K562 (cell line): ENCODE measurements at regions not wholly inside any gene's neighbourhood (a gene's known extent, or its start where the extent isn't known, plus 50 kb on each side); places are given as distances from the start of the nearest gene placed in this dataset.

Experiments used
- ATAC-seq: fragments of 200-7000 bp; cut with Tn5 transposase; 3 replicates; pipeline ENCODE4 v1.9.1; 2020; ENCODE audit warnings: moderate library complexity
- BruUV-seq: library from RNA; stranded (reverse); fragments of 400-500 nt; replicated peaks from 2 replicates; lab custom pipeline; 2021; lab: Mats Ljungman, UMichigan
- CTCF ChIA-PET: fragments of 300-600 bp; formaldehyde crosslinking; extraction: SDS; loops from one replicate; lab custom pipeline; 2021; ENCODE audit warnings: low intra/inter-chr PET ratio; lab: Yijun Ruan, JAX
- POLR2A ChIA-PET: fragments of 300-600, 350-650 bp; sonication (Branson Sonifier 250); formaldehyde crosslinking; extraction: SDS; loops from one replicate; lab custom pipeline; 2021; ENCODE audit warnings: antibody characterized with exemption, inconsistent platforms; lab: Yijun Ruan, JAX
- DNase-seq, 4 experiments: peaks; one replicate each; pipeline versions ENCODE4 v3.0.0 to v3.0.0-alpha.2; 2011 to 2018; ENCODE audit warnings: low spot score in 3 of 4, mixed read lengths in 3 of 4; ENCODE audit errors: extremely low read depth in 1 of 4
- FAIRE-seq: peaks from 2 replicates; lab custom pipeline; 2011; peaks lifted over from hg19 to GRCh38; lab: Jason Lieb, UNC
- H2AFZ ChIP-seq: 2 replicates; pipeline ENCODE4 v1.6.0; 2011; ENCODE audit warnings: low read depth, low read length, control low read depth, inconsistent platforms
- H3K27ac ChIP-seq: fragments of 200-600 bp; 3 replicates; pipeline ENCODE4 v1.8.0; 2011; ENCODE audit warnings: low read depth, mild to moderate bottlenecking, control low read depth, inconsistent platforms, low read length, moderate library complexity, mixed read lengths; ENCODE audit errors: extremely low read depth
- H3K27me3 ChIP-seq, 2 experiments: fragments of 300-600 bp in 1 of 2; 2 replicates in 1 of 2; 3 replicates in 1 of 2; pipeline versions ENCODE4 v1.6.0 to v1.8.0; 2011; ENCODE audit warnings: inconsistent platforms in 2 of 2, low read length in 2 of 2, mild to moderate bottlenecking in 1 of 2, mixed read lengths in 1 of 2, moderate library complexity in 1 of 2; ENCODE audit not compliant: control insufficient read depth in 2 of 2, insufficient read depth in 2 of 2
- H3K36me3 ChIP-seq: fragments of 300-600 bp; 3 replicates; pipeline ENCODE4 v1.8.0; 2011; ENCODE audit warnings: mild to moderate bottlenecking, low read length, inconsistent platforms; ENCODE audit not compliant: control insufficient read depth, insufficient read depth
- H3K4me1 ChIP-seq, 2 experiments: fragments of 200-600 bp in 1 of 2; replicated peaks in 1 of 2; 2 replicates in 1 of 2; 3 replicates in 1 of 2; pipeline versions ENCODE4 v1.5.1 to v1.8.0; 2011; ENCODE audit warnings: inconsistent platforms in 2 of 2, low read length in 2 of 2, mild to moderate bottlenecking in 1 of 2, mixed read lengths in 1 of 2, moderate library complexity in 1 of 2; ENCODE audit not compliant: control insufficient read depth in 2 of 2, insufficient read depth in 2 of 2
- H3K4me2 ChIP-seq: 2 replicates; pipeline ENCODE4 v1.6.1; 2011; ENCODE audit warnings: low read length, control low read depth, inconsistent platforms, mixed read lengths; ENCODE audit not compliant: insufficient read depth
- H3K4me3 ChIP-seq: fragments of 200-600 bp; sonication (generic), shearing (Covaris generic); 2 replicates; pipeline ENCODE4 v1.5.1; 2016; ENCODE audit warnings: control low read depth, inconsistent platforms
- H3K79me2 ChIP-seq: fragments of 200-600 bp; 3 replicates; pipeline ENCODE4 v1.8.0; 2011; ENCODE audit warnings: low read length, inconsistent platforms; ENCODE audit not compliant: control insufficient read depth, insufficient read depth
- H3K9ac ChIP-seq, 2 experiments: 2 replicates each; pipeline versions ENCODE4 v1.6.0 to v1.6.1; 2011; ENCODE audit warnings: low read depth in 2 of 2, low read length in 2 of 2, control low read depth in 1 of 2, inconsistent platforms in 1 of 2, mild to moderate bottlenecking in 1 of 2, mixed read lengths in 1 of 2; ENCODE audit not compliant: insufficient read depth in 1 of 2
- H3K9me1 ChIP-seq: one replicate; pipeline ENCODE4 v1.6.0; 2011; ENCODE audit warnings: inconsistent platforms, mild to moderate bottlenecking, low read length, moderate library complexity; ENCODE audit not compliant: control insufficient read depth, insufficient read depth
- H3K9me3 ChIP-seq: replicated peaks from 2 replicates; pipeline ENCODE4 v1.5.1; 2011; ENCODE audit warnings: low read depth, low read length, inconsistent platforms; ENCODE audit not compliant: control insufficient read depth, insufficient read depth
- H4K20me1 ChIP-seq: replicated peaks from 2 replicates; pipeline ENCODE4 v1.6.1; 2011; ENCODE audit warnings: low read length, inconsistent platforms, mixed read lengths; ENCODE audit not compliant: control insufficient read depth, insufficient read depth
- ADNP ChIP-seq: fragments of 200-800 bp; sonication (Bioruptor generic); IDR thresholded peaks from 2 replicates; pipeline ENCODE4 v1.6.1; 2016; ENCODE audit warnings: missing genetic modification characterization, missing compliant biosample characterization
- CAMTA2 ChIP-seq: fragments of 250-450 bp; sonication (Bioruptor Pico); conservative IDR thresholded peaks from 2 replicates; pipeline ENCODE4 v1.5.1; 2022
- CREB1 ChIP-seq, 2 experiments: sonication (generic) in 1 of 2; formaldehyde crosslinking in 1 of 2; IDR thresholded peaks; 2 replicates each; pipeline versions ENCODE4 v1.6.1 to v1.8.0; 2012 to 2022; ENCODE audit warnings: inconsistent platforms in 1 of 2, mild to moderate bottlenecking in 1 of 2, missing genetic modification reagents in 1 of 2, moderate library complexity in 1 of 2
- FIP1L1 ChIP-seq: fragments of 200-400 bp; formaldehyde crosslinking; IDR thresholded peaks from 2 replicates; pipeline ENCODE4 v1.6.1; 2018; ENCODE audit warnings: mild to moderate bottlenecking, low read depth, low read length; ENCODE audit not compliant: poor library complexity, severe bottlenecking
- FOSL1 ChIP-seq: fragments of 200-800 bp; sonication (Bioruptor generic); conservative IDR thresholded peaks from 2 replicates; pipeline ENCODE4 v1.6.1; 2016; ENCODE audit warnings: missing genetic modification characterization, missing compliant biosample characterization
- GTF2F1 ChIP-seq: IDR thresholded peaks from 2 replicates; pipeline ENCODE4 v1.6.1; 2011; ENCODE audit warnings: low read depth, low read length, improper control_type of control experiment
- MEIS2 ChIP-seq: fragments of 450-650 bp; IDR thresholded peaks from 2 replicates; pipeline ENCODE4 v1.6.1; 2014; ENCODE audit warnings: mild to moderate bottlenecking; ENCODE audit not compliant: partially characterized antibody
- NCOA2 ChIP-seq, 2 experiments: fragments of 450-650 bp; IDR thresholded peaks; 2 replicates each; pipeline ENCODE4 v1.6.1; 2018; ENCODE audit warnings: mild to moderate bottlenecking in 2 of 2, moderate library complexity in 1 of 2; ENCODE audit not compliant: partially characterized antibody in 2 of 2
- ZC3H11A ChIP-seq: IDR thresholded peaks from 2 replicates; pipeline ENCODE4 v1.6.1; 2012; ENCODE audit warnings: low read depth, low read length, improper control_type of control experiment
- ZNF165 ChIP-seq: fragments of 250-450 bp; sonication (Bioruptor Pico); IDR thresholded peaks from 2 replicates; pipeline ENCODE4 v1.4.0; 2020; ENCODE audit warnings: borderline replicate concordance
- WGBS: fragments of 100-300 bp; shearing (Covaris generic); methylation state at CpG from one replicate; pipeline ENCODE4 v1.1.6; 2016; ENCODE audit warnings: low coverage, mixed read lengths; ENCODE audit not compliant: insufficient coverage; ENCODE audit errors: missing lambda C conversion rate; 5-methylcytosine and 5-hydroxymethylcytosine counted together
- in situ Hi-C: fragments of 300-500 bp; cut with MboI; formaldehyde crosslinking; loops from 4 replicates; pipeline ENCODE4 v1.15.0; 2018; ENCODE audit warnings: inconsistent platforms, mixed read lengths
- intact Hi-C: fragments of 100-400 bp; cut with micrococcal nuclease; formaldehyde crosslinking; loops from 2 replicates; pipeline ENCODE4 v1.14.2; 2022
- TF ChIP-seq, protein P1 (sequence below): fragments of 450-650 bp; formaldehyde crosslinking; IDR thresholded peaks from 2 replicates; pipeline ENCODE4 v1.4.0; 2020; ENCODE audit warnings: mild to moderate bottlenecking, moderate library complexity

DNA sequence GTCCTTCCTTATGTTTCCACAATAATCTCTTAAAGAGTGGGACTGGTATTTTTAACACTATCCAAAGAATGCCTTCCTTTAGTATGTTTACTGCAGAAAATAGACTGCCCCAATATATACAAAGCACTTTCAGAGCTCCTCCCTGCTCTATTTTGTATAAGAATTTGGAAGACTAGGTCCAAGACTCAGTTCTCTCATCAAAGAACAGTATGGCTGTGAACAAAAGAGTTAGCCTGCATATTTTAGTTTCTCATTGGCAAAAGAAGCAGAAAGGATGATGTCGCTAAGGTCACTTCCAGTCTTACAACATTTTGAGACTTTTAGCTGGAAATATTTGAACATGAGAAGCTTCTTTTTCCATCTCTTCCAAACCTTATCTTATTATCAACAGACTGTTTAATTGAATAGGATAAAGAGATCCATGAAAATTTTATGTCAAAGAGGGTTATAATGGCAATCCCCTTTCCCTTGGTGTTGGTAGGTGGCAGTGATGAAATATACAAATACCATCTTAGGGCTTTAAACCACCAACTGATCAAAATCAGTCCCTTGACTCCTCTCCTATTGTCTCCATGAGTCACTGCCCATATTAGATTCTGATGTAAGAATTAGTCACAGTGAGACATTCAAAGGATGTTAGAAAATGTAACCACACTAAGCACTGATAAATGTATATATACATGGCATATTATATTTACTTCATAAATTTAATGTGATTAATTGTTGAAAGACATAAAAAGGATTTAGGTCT is 266.9 kb upstream of the DSEL start:
- Histone ChIP-seq H3K27ac (no peak overlapping the region), H4K20me1 (no peaks in the 10 kb centered on the region), H3K4me2 (no peak overlapping the region), H3K4me1 (no peaks in the 10 kb centered on the region), H3K9me3 (no peaks in the 10 kb centered on the region), H3K4me3 (no peak overlapping the region), H3K27me3 (no peaks in the 10 kb centered on the region), H3K9ac (no peak overlapping the region), H3K36me3 (no peaks in the 10 kb centered on the region), H3K9me1 (no peaks in the 10 kb centered on the region), H2AFZ (no peak overlapping the region), H3K79me2 (no peaks in the 10 kb centered on the region)
- TF ChIP-seq GTF2F1 (no peak), FOSL1 (tag) (peak; percentile 61)
- ATAC-seq = no peak
- POLR2A ChIA-PET = no interaction called here
- 0% methylated on average over 1 of the region's 1 CpG for WGBS
- DNase-seq = no peak
- intact Hi-C loops (no loop called here), in situ Hi-C loops (no loop called here)
- FAIRE-seq = no peak
- BruUV-seq = no TSS peak
- CTCF ChIA-PET = no interaction called here

DNA sequence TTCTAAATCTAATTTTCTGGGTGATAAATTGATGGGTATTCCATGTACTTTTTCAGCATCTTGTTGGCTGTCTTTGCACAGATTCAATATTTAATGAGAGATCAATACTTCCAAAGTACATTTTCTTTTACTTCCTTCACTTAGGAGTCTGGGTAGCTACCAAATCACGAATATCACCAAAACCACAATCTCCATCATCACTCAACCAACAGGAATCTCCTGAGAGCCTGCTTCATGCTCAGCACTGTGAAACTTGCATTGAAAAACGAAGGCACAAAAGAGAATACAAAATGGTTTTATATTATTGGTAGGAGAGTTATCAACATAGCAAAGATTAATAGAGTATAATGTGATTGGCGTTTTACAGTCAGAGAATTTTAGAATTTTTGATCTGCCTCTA is 261.5 kb upstream of the DSEL start:
- H3K9me3 ChIP-seq = no peaks in the 10 kb centered on the region
- TF ChIP-seq CREB1 (IDR thresholded peaks at IDR 0.05) (no peak), CREB1 (CRISPR knock-in tag; IDR thresholded peaks at IDR 0.05) (no peak), MEIS2 (no peak), ZNF165 (CRISPR knock-in tag) (no peak), NCOA2 (IDR thresholded peaks at IDR 0.05; ENCODE audit: partially characterized antibody in 2 of 2) (no peak), CAMTA2 (CRISPR knock-in tag) (no peak), FIP1L1 (no peak), ZC3H11A (no peak), ADNP (no peak)
- TF ChIP-seq, protein P1, sequence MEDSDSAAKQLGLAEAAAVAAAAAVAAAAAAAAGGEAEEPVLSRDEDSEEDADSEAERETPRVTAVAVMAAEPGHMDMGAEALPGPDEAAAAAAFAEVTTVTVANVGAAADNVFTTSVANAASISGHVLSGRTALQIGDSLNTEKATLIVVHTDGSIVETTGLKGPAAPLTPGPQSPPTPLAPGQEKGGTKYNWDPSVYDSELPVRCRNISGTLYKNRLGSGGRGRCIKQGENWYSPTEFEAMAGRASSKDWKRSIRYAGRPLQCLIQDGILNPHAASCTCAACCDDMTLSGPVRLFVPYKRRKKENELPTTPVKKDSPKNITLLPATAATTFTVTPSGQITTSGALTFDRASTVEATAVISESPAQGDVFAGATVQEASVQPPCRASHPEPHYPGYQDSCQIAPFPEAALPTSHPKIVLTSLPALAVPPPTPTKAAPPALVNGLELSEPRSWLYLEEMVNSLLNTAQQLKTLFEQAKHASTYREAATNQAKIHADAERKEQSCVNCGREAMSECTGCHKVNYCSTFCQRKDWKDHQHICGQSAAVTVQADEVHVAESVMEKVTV = no peak
- no TSS peak for BruUV-seq
- H3K4me2 ChIP-seq = no peak overlapping the region
- in situ Hi-C loops (no loop called here), intact Hi-C loops (no loop called here)
- no peak overlapping the region for H3K27ac ChIP-seq
- no peak overlapping the region for H3K9ac ChIP-seq
- CTCF ChIA-PET = no interaction called here
- H3K27me3 ChIP-seq = no peaks in the 10 kb centered on the region
- H4K20me1 ChIP-seq = no peaks in the 10 kb centered on the region
- no peaks in the 10 kb centered on the region for H3K9me1 ChIP-seq
- no peak for ATAC-seq
- no peak overlapping the region for H3K4me3 ChIP-seq
- no peaks in the 10 kb centered on the region for H3K4me1 ChIP-seq
- 0% methylated on average over 2 of the region's 3 CpGs for WGBS
- H3K79me2 ChIP-seq = no peaks in the 10 kb centered on the region
- no peaks in the 10 kb centered on the region for H3K36me3 ChIP-seq
- POLR2A ChIA-PET = no interaction called here
- no peak for DNase-seq
- H2AFZ ChIP-seq = no peak overlapping the region
- FAIRE-seq = no peak
